Colonic mucosa (tissue), 4 donors: ENCODE measurements at regions not wholly inside any gene's neighbourhood (a gene's known extent, or its start where the extent isn't known, plus 50 kb on each side); places are given as distances from the start of the nearest gene placed in this dataset.

Experiments
- DNase-seq: peaks from one replicate; pipeline ENCODE4 v3.0.0-alpha.2; 2020
- H3K27ac ChIP-seq: fragments of 200-600 bp; one replicate; pipeline ENCODE4 v1.8.0; 2021
- H3K27me3 ChIP-seq: fragments of 200-600 bp; one replicate; pipeline ENCODE4 v1.8.0; 2021
- H3K36me3 ChIP-seq: fragments of 200-600 bp; one replicate; pipeline ENCODE4 v1.8.0; 2021
- H3K4me1 ChIP-seq: fragments of 200-600 bp; one replicate; pipeline ENCODE4 v1.8.0; 2021; ENCODE audit warnings: mild to moderate bottlenecking
- H3K4me3 ChIP-seq: fragments of 200-600 bp; one replicate; pipeline ENCODE4 v1.8.0; 2021
- H3K9ac ChIP-seq, 2 donors: one replicate each; pipeline ENCODE4 v1.7.0; 2013; ENCODE audit warnings: control low read depth in 2 of 2, low read depth in 2 of 2, low read length in 2 of 2
- H3K9me3 ChIP-seq: fragments of 200-600 bp; one replicate; pipeline ENCODE4 v1.8.0; 2021
- intact Hi-C: fragments of 100-400 bp; cut with DNase I; formaldehyde crosslinking; loops from one replicate; pipeline ENCODE4 v1.14.1; 2022
- TF ChIP-seq, protein P1 (sequence below): fragments of 200-600 bp; IDR thresholded peaks from one replicate; pipeline ENCODE4 v1.8.0; 2022; ENCODE audit warnings: antibody characterized with exemption, mild to moderate bottlenecking
- donor health status: healthy.
- donor health status: DM: no; HTN: no; CAD: no.
- donor health status: DM: no; HTN: no; CAD: no.

DNA sequence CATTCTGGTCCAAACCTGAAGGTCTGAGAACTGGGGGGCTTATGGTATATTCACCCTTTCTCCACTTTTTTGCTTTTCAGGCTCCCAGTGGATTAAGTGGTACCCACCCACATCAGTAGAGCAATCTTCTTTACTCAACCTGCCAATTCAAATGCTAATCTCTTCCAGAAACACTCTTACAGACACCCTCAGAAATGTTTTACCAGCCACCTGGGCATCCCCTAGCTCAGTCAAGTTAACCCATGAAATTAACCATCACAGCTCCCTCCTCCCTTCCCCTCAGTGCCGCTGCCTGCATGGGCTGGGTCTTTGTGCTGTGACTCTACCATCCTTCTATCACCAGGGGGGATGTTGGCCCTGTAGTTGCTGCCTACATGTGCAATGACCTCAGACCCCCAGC is 398.7 kb downstream of the BUD13 start:
- no peaks in the 10 kb centered on the region for H3K9me3 ChIP-seq
- no peak for DNase-seq
- H3K27me3 ChIP-seq, result no peaks in the 10 kb centered on the region
- intact Hi-C loops, result no loop called here
- TF ChIP-seq, protein P1, sequence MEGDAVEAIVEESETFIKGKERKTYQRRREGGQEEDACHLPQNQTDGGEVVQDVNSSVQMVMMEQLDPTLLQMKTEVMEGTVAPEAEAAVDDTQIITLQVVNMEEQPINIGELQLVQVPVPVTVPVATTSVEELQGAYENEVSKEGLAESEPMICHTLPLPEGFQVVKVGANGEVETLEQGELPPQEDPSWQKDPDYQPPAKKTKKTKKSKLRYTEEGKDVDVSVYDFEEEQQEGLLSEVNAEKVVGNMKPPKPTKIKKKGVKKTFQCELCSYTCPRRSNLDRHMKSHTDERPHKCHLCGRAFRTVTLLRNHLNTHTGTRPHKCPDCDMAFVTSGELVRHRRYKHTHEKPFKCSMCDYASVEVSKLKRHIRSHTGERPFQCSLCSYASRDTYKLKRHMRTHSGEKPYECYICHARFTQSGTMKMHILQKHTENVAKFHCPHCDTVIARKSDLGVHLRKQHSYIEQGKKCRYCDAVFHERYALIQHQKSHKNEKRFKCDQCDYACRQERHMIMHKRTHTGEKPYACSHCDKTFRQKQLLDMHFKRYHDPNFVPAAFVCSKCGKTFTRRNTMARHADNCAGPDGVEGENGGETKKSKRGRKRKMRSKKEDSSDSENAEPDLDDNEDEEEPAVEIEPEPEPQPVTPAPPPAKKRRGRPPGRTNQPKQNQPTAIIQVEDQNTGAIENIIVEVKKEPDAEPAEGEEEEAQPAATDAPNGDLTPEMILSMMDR, result no peak
- H3K27ac ChIP-seq, result no peak overlapping the region
- no peaks in the 10 kb centered on the region for H3K36me3 ChIP-seq
- no peak overlapping the region for H3K4me3 ChIP-seq
- no peaks in the 10 kb centered on the region for H3K4me1 ChIP-seq
- no peak overlapping the region for H3K9ac ChIP-seq

DNA sequence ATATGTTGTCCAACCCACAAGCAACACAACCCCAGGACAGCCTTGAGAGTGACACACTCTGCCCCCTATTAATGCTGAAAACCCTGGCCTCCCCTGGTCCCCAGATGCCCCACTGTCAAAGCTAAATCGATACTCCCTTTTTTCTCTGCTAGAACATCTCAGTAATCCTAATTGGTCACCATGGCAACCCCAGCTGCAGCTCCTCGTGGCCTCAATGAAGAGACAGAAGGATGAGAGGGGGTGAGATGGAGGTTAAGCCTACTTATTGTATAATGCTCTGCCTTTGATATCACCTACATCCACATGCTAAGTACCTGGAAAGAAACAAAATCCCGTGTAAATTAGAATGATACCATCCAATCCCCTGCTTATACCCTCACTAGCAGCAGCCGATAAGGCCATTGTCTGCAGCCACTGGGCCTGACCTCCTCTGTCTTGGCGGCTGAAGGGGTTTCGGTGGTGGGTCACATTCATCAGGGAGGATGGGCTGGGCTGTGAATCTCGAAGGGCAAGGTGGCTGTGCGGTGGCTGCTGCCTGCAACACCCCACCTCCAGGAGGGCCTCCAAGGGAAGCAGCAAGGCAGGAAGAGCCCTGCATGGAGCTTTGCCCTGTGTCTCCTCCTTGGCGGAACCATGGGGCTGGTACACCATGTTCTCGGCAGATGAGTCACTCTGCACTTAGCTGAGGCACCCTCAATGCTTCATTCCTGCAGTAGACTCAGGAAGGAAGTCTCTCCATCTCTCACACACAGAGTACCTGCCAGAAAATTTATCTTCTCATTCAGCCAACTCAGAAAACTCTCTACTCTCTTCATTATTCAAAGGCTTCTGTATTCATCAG is 399.5 kb downstream of the BUD13 start:
- Histone ChIP-seq H3K36me3 (no peaks in the 10 kb centered on the region), H3K27me3 (no peaks in the 10 kb centered on the region), H3K4me1 (no peaks in the 10 kb centered on the region), H3K27ac (no peak overlapping the region), H3K9ac (no peak overlapping the region), H3K9me3 (no peaks in the 10 kb centered on the region), H3K4me3 (no peak overlapping the region)
- intact Hi-C loops, result no loop called here
- DNase-seq, result no peak
- TF ChIP-seq, protein P1, result no peak

DNA sequence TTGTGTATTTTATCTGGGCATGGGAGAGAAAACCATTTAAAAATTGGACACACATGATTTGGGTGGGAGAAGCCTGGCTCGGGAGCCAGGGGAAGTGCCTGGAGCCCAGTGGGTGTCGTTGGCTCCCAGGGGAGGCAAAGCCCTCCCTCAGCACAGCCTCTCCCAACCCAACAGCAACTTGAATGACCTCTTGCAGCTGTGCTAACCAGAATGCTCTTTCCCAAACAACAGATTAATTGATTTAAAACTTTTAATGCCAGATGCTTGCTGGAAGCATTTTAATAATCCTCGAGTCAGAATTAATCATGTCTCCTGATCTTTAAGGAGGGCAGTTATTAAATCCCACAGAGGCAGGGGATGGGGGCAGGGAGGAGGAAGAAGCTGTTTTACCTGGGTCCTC is 401.6 kb downstream of the BUD13 start:
- Histone ChIP-seq H3K4me3 (no peak overlapping the region), H3K27ac (no peak overlapping the region), H3K4me1 (no peaks in the 10 kb centered on the region), H3K9me3 (no peaks in the 10 kb centered on the region), H3K36me3 (no peaks in the 10 kb centered on the region), H3K9ac (no peak overlapping the region), H3K27me3 (no peaks in the 10 kb centered on the region)
- DNase-seq, result no peak
- intact Hi-C loops, result no loop called here
- TF ChIP-seq, protein P1, result no peak

DNA sequence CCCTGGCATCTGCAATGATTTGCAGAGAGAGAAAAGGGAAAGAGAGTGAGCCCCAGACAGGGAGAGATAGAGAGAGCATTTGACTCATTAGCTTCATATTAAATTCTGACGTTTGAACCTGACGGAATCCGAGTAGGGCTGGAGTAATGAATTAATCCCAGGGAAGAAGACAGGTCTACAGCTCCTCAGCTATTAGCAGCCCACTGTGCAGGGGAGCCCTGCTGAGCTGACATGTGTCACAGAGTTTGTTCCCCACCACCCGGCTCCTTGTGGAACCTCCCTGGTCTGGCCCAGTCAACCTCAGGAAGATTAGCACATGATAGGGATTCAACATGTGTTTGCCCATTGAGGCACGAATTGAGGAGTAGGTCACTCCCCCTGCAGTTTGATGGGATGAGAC is 404.0 kb downstream of the BUD13 start:
- intact Hi-C loops, result no loop called here
- no peak overlapping the region for H3K9ac ChIP-seq
- no peaks in the 10 kb centered on the region for H3K36me3 ChIP-seq

DNA sequence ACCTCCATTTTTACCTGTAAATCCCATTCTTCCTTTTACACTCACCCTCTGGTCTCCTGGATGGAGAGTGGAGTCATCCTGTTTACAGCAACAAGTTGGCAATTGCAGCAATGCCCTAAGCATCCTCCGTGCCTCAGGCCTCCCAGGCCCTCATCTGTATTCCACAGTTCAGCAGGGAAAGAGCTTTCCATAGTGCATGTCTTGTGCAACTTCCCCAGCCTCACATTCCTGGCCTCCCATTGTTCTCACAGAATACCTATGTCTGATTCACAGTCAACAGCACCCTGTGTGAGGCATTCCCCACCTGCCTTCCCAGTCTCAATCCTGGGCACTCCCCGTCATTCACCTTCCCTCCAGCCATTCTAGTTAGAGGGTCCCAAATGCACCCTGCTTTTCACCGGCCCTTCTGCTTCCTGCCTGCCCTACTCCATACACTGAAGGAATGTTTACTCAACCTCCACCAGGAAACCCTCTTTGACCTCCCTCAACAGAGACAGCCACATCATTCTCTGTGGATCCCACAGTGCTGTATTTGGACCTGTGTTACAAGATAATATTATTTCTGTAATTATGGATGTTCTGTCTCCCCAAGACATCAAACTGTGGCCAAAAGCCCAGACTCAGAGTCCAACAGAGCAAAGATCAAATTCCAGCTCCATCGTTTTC is 405.7 kb downstream of the BUD13 start:
- TF ChIP-seq, protein P1, result no peak
- H3K36me3 ChIP-seq, result no peaks in the 10 kb centered on the region
- H3K4me3 ChIP-seq, result no peak overlapping the region
- intact Hi-C loops, result no loop called here
- no peak for DNase-seq
- H3K9ac ChIP-seq, result no peak overlapping the region
- no peaks in the 10 kb centered on the region for H3K4me1 ChIP-seq
- H3K9me3 ChIP-seq, result no peaks in the 10 kb centered on the region
- no peaks in the 10 kb centered on the region for H3K27me3 ChIP-seq
- no peak overlapping the region for H3K27ac ChIP-seq

More for the DNA sequence above, 404.0 kb downstream of the BUD13 start:
- Histone ChIP-seq H3K27me3 (no peaks in the 10 kb centered on the region), H3K9me3 (no peaks in the 10 kb centered on the region), H3K27ac (no peak overlapping the region), H3K4me3 (no peak overlapping the region), H3K4me1 (no peaks in the 10 kb centered on the region)
- TF ChIP-seq, protein P1, result no peak
- no peak for DNase-seq
